ENCODE measurements at regions not wholly inside any gene's neighbourhood (a gene's known extent, or its start where the extent isn't known, plus 50 kb on each side); places are given as distances from the start of the nearest gene placed in this dataset.

DNA sequence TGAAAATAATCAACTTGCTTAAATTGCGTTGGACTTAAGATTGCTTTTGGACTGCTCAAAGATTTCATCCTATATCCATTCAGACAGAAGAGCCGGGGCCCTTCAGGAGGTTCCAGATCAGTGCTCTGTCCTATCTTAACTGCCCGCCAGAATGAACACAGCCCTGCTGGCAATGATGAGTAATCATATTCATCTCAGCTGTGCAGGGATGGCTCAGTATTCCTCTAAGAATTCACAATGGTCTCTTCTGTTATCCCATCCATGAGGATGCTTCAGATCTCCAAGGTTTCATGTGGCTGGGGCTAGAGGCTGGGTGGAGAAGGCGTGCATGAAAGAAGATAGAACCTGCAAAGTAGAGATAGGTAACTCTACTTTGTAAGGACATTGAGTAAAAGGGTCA is 80.0 kb upstream of the NPVF start:
- TF ChIP-seq YY1 (IDR thresholded peaks at IDR 0.05; ENCODE audit: insufficient read depth, insufficient read length), result no peak
- no peak for TF ChIP-seq SUZ12 (IDR thresholded peaks at IDR 0.05; ENCODE audit: extremely low read depth, insufficient read depth, insufficient read length)
- TF ChIP-seq ZNF274 (IDR thresholded peaks at IDR 0.05; ENCODE audit: low read depth, low read length), result no peak

All from NT2/D1 (cell line).